Colonic mucosa (tissue), 4 donors: ENCODE measurements at regions not wholly inside any gene's neighbourhood (a gene's known extent, or its start where the extent isn't known, plus 50 kb on each side); places are given as distances from the start of the nearest gene placed in this dataset.

Source experiments
- DNase-seq: peaks from one replicate; pipeline ENCODE4 v3.0.0-alpha.2; 2020
- H3K27ac ChIP-seq: fragments of 200-600 bp; one replicate; pipeline ENCODE4 v1.8.0; 2021
- H3K27me3 ChIP-seq: fragments of 200-600 bp; one replicate; pipeline ENCODE4 v1.8.0; 2021
- H3K36me3 ChIP-seq: fragments of 200-600 bp; one replicate; pipeline ENCODE4 v1.8.0; 2021
- H3K4me1 ChIP-seq: fragments of 200-600 bp; one replicate; pipeline ENCODE4 v1.8.0; 2021; ENCODE audit warnings: mild to moderate bottlenecking
- H3K4me3 ChIP-seq: fragments of 200-600 bp; one replicate; pipeline ENCODE4 v1.8.0; 2021
- H3K9ac ChIP-seq, 2 donors: one replicate each; pipeline ENCODE4 v1.7.0; 2013; ENCODE audit warnings: control low read depth in 2 of 2, low read depth in 2 of 2, low read length in 2 of 2
- H3K9me3 ChIP-seq: fragments of 200-600 bp; one replicate; pipeline ENCODE4 v1.8.0; 2021
- CTCF ChIP-seq: fragments of 200-600 bp; IDR thresholded peaks from one replicate; pipeline ENCODE4 v1.8.0; 2022; ENCODE audit warnings: antibody characterized with exemption, mild to moderate bottlenecking
- intact Hi-C: fragments of 100-400 bp; cut with DNase I; formaldehyde crosslinking; loops from one replicate; pipeline ENCODE4 v1.14.1; 2022
- donor health status: healthy.
- donor health status: DM: no; HTN: no; CAD: no.
- donor health status: DM: no; HTN: no; CAD: no.

DNA sequence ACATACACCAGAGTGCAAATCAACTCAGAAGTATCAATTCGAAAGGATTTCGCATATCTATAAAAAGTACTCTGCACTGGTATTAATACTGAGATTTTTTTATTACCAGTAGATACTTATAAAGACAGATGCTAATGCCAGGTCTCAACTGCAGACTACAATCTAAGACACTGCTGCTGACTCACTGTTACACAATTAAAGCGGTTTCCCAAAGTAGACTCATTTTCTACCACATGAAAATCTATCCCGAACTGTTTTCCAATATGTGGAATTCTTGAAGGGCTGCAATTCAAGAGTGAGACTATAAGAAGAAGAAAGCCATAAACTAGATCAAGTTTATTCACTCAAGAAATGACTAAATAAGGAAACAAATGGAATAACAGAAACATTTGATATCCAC is 57.2 kb upstream of the ARHGAP32 start:
- intact Hi-C loops: no loop called here
- TF ChIP-seq CTCF: no peak
- H3K4me1 ChIP-seq: no peaks in the 10 kb centered on the region
- no peak for DNase-seq
- no peak overlapping the region for H3K9ac ChIP-seq
- no peaks in the 10 kb centered on the region for H3K36me3 ChIP-seq
- no peaks in the 10 kb centered on the region for H3K27me3 ChIP-seq
- no peak overlapping the region for H3K27ac ChIP-seq
- no peak overlapping the region for H3K4me3 ChIP-seq
- H3K9me3 ChIP-seq: no peaks in the 10 kb centered on the region

GRCh38 chr11:129248618-129249017 is 56.5 kb upstream of the ARHGAP32 start:
- intact Hi-C loops: no loop called here
- no peak overlapping the region for H3K4me3 ChIP-seq
- no peaks in the 10 kb centered on the region for H3K9me3 ChIP-seq
- H3K9ac ChIP-seq: no peak overlapping the region
- no peaks in the 10 kb centered on the region for H3K27me3 ChIP-seq
- TF ChIP-seq CTCF: no peak
- H3K36me3 ChIP-seq: no peaks in the 10 kb centered on the region
- no peak overlapping the region for H3K27ac ChIP-seq
- H3K4me1 ChIP-seq: no peaks in the 10 kb centered on the region
- no peak for DNase-seq

- DNase-seq: no peak
These were observed 55.0 kb upstream of the ARHGAP32 start for GRCh38 chr11:129247135-129247534.

GRCh38 chr11:129242855-129243254 is 50.7 kb upstream of the ARHGAP32 start:
- TF ChIP-seq CTCF: no peak
- H3K27me3 ChIP-seq: no peaks in the 10 kb centered on the region
- DNase-seq: no peak
- no peak overlapping the region for H3K9ac ChIP-seq
- intact Hi-C loops: no loop called here
- H3K4me1 ChIP-seq: no peaks in the 10 kb centered on the region
- H3K9me3 ChIP-seq: no peaks in the 10 kb centered on the region
- H3K27ac ChIP-seq: no peak overlapping the region
- no peak overlapping the region for H3K4me3 ChIP-seq
- H3K36me3 ChIP-seq: no peaks in the 10 kb centered on the region

More at GRCh38 chr11:129247135-129247534, 55.0 kb upstream of the ARHGAP32 start:
- no peaks in the 10 kb centered on the region for H3K36me3 ChIP-seq
- TF ChIP-seq CTCF: no peak
- no peaks in the 10 kb centered on the region for H3K27me3 ChIP-seq
- no peak overlapping the region for H3K27ac ChIP-seq
- no peak overlapping the region for H3K9ac ChIP-seq
- no peaks in the 10 kb centered on the region for H3K4me1 ChIP-seq
- intact Hi-C loops: no loop called here
- no peaks in the 10 kb centered on the region for H3K9me3 ChIP-seq
- H3K4me3 ChIP-seq: no peak overlapping the region
